ENCODE measurements at regions not wholly inside any gene's neighbourhood (a gene's known extent, or its start where the extent isn't known, plus 50 kb on each side); places are given as distances from the start of the nearest gene placed in this dataset.

DNA sequence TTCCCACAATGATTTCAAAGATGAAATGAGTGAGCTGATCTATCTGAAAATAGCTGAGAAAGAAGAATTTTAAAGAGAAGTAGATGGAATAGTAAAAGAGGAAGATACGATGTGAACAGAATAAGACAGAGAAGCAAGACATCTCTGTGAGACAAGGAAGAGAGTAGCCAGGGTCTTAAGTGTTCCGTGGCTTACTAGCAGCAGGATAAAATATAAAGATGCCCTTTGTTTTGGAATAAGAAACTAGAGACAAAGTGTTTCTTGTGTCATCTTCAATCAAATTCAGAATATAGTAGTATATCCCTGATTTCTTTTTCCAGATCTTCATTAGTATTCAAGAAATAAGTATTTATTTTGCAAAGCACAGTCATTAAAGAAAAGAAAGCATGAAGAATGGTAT lies 281.0 kb upstream of the NECTIN3 start:
- Histone ChIP-seq H3K4me1 (no peaks in the 10 kb centered on the region), H3K4me3 (no peak overlapping the region), H3K36me3 (no peaks in the 10 kb centered on the region), H3K27me3 (no peaks in the 10 kb centered on the region), H3K9me3 (no peaks in the 10 kb centered on the region), H3K27ac (no peak overlapping the region)
- no peak for TF ChIP-seq CTCF (IDR thresholded peaks at IDR 0.05)
- DNase-seq (no peak), FAIRE-seq (no peak), ATAC-seq (no peak)
- 86 to 89% methylated on average over 2 of the region's 2 CpGs for WGBS, 2 donors
- intact Hi-C loops (cut with DNase I), result no loop called here

- no peaks in the 10 kb centered on the region for H3K36me3 ChIP-seq
- no peak overlapping the region for H3K27ac ChIP-seq
- ATAC-seq, result no peak
- intact Hi-C loops (cut with DNase I), result no loop called here
- 79 to 86% methylated on average over 2 of the region's 2 CpGs for WGBS, 2 donors
- no peaks in the 10 kb centered on the region for H3K27me3 ChIP-seq
- no peaks in the 10 kb centered on the region for H3K9me3 ChIP-seq
- no peak for FAIRE-seq
- no peak overlapping the region for H3K4me3 ChIP-seq
- H3K4me1 ChIP-seq, result no peaks in the 10 kb centered on the region
- no peak for TF ChIP-seq CTCF (IDR thresholded peaks at IDR 0.05)
- no peak for DNase-seq
Observed at GRCh38 chr3:110791995-110792686, 279.5 kb upstream of the NECTIN3 start.

GRCh38 chr3:110793611-110794010 lies 278.0 kb upstream of the NECTIN3 start:
- H3K4me3 ChIP-seq, result no peak overlapping the region
- no peaks in the 10 kb centered on the region for H3K36me3 ChIP-seq
- TF ChIP-seq CTCF (IDR thresholded peaks at IDR 0.05), result no peak
- H3K4me1 ChIP-seq, result no peaks in the 10 kb centered on the region
- no peak overlapping the region for H3K27ac ChIP-seq
- ATAC-seq (no peak), FAIRE-seq (no peak), DNase-seq (no peak)
- no peaks in the 10 kb centered on the region for H3K9me3 ChIP-seq
- intact Hi-C loops (cut with DNase I), result no loop called here
- H3K27me3 ChIP-seq, result no peaks in the 10 kb centered on the region
- WGBS, 2 donors, result 55 to 80% methylated on average over 1 of the region's 1 CpG

DNA sequence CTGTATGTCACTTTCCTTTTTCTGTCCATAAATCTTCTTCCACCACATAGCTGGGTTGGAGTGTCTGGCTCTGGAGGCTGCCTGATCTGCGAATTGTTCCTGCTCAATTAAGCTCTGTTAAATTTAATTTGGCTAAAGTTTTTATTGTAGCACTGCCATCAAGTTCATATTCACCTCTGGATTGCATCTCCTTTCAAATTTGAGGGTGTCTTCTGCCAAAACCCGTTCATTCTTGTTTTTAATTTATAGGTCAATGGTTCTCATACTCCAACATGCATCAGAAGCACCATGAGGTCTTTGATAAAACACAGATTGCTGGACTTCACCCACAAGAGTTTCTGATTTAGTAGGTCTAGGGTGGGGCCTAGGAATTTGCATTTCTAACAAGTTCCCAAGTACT lies 276.5 kb upstream of the NECTIN3 start:
- H3K4me3 ChIP-seq, result no peak overlapping the region
- no peaks in the 10 kb centered on the region for H3K4me1 ChIP-seq
- no peaks in the 10 kb centered on the region for H3K27me3 ChIP-seq
- intact Hi-C loops (cut with DNase I), result no loop called here
- DNase-seq, result no peak
- FAIRE-seq, result no peak
- TF ChIP-seq CTCF (IDR thresholded peaks at IDR 0.05), result no peak
- H3K27ac ChIP-seq, result no peak overlapping the region
- no peak for ATAC-seq
- 77 to 80% methylated on average over 2 of the region's 2 CpGs for WGBS, 2 donors
- no peaks in the 10 kb centered on the region for H3K36me3 ChIP-seq
- no peaks in the 10 kb centered on the region for H3K9me3 ChIP-seq

- Histone ChIP-seq H3K27ac (no peak overlapping the region), H3K4me1 (no peaks in the 10 kb centered on the region), H3K27me3 (no peaks in the 10 kb centered on the region), H3K9me3 (no peaks in the 10 kb centered on the region), H3K36me3 (no peaks in the 10 kb centered on the region), H3K4me3 (no peak overlapping the region)
- no peak for TF ChIP-seq CTCF (IDR thresholded peaks at IDR 0.05)
- intact Hi-C loops (cut with DNase I), result no loop called here
- no peak for ATAC-seq
- WGBS, 2 donors, result 97% methylated on average over 2 of the region's 2 CpGs
- FAIRE-seq, result no peak
- no peak for DNase-seq
Observed at GRCh38 chr3:110799271-110799670, 272.3 kb upstream of the NECTIN3 start.

Data from pancreas (tissue), 10 donors.